ENCODE measurements at regions not wholly inside any gene's neighbourhood (a gene's known extent, or its start where the extent isn't known, plus 50 kb on each side); places are given as distances from the start of the nearest gene placed in this dataset.

DNA sequence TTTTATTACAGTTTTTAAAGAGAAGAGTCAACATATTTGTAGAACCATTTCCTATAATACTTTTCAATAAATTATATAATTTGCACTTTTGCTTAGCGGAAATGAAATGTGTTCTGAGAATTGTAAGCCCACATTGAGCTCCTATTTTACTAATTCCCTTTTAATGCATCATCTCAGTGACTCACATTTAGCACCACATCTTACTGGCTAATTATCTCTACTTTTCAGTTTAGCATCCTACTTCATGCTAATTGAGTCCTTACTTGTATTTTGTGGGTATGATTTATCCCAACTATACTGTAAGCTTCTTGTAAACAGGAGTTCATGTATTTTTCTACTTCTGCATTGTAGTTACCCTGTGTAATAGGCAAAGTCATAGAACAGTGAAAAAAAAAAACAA lies 67.5 kb downstream of the TMX1 start:
- no peak overlapping the region for H3K4me3 Mint-ChIP-seq
- no peaks in the 10 kb centered on the region for H3K36me3 Mint-ChIP-seq (ENCODE audit: low read depth)
- no peak overlapping the region for H3K27ac Mint-ChIP-seq
- no peaks in the 10 kb centered on the region for H3K27me3 Mint-ChIP-seq
- no peaks in the 10 kb centered on the region for H3K4me1 Mint-ChIP-seq
- ATAC-seq (replicated peaks) = peak; percentile 13
- H3K9me3 Mint-ChIP-seq = no peaks in the 10 kb centered on the region

DNA sequence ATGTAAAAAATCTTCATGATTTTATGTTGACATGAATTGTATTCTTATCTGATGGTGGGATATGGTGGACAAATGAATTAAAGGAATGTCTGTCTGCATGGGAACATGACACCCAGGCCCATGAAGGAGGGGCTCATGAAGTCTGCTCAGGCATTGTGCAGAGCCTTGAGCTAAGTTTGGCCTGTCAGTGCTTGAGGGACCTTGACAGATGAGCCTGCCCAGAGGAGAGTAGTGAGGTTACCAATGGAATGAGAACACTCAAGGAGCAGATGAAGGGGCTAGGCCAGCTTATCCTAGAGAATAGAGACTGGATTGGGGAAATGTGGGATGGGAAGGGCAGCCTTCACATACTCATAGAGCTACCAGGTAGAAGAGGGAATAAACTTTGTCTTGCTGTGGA lies 68.8 kb downstream of the TMX1 start:
- no peak for ATAC-seq (replicated peaks)
- H3K27me3 Mint-ChIP-seq = no peaks in the 10 kb centered on the region
- no peaks in the 10 kb centered on the region for H3K36me3 Mint-ChIP-seq (ENCODE audit: low read depth)
- no peak overlapping the region for H3K4me3 Mint-ChIP-seq
- no peak overlapping the region for H3K27ac Mint-ChIP-seq
- no peaks in the 10 kb centered on the region for H3K4me1 Mint-ChIP-seq
- H3K9me3 Mint-ChIP-seq = no peaks in the 10 kb centered on the region

GRCh38 chr14:51310505-51310944 lies 70.5 kb downstream of the TMX1 start:
- Mint-ChIP-seq H3K4me1 (no peaks in the 10 kb centered on the region), H3K27ac (no peak overlapping the region), H3K4me3 (no peak overlapping the region), H3K9me3 (no peaks in the 10 kb centered on the region), H3K27me3 (no peaks in the 10 kb centered on the region), H3K36me3 (ENCODE audit: low read depth) (no peaks in the 10 kb centered on the region)
- ATAC-seq (replicated peaks) = no peak

DNA sequence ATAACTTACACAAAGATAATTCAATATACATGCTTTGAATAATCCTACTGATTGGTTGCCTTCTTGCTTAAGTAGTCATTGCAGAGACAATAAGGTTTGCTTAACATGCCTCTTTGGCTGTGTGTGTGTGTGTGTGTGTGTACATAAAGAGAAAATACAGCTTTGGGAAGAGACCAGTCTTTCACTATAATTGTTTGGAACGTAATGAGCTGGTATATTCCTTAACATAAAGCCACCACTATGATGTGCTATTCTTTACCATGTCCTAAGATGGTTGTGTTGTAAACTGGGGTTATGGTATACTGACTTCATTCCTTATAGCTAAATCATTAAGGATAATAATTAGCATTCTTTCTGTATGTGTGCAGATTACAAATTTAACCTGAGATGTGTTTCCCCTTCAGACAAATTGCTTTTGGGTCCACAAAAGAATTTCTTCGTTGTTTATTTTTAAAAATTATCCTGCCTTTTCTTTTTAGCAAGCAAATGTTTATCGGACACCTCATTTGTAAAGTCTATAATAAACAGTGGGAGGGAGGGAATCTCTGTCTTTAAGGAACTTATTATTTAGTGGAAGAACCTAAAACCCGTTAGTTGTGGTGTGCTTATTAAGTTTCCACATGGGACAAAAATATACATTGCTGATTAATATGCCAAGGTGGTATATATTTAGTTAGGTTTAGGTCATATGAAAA lies 74.4 kb downstream of the TMX1 start:
- no peaks in the 10 kb centered on the region for H3K4me1 Mint-ChIP-seq
- H3K36me3 Mint-ChIP-seq (ENCODE audit: low read depth) = no peaks in the 10 kb centered on the region
- H3K27me3 Mint-ChIP-seq = no peaks in the 10 kb centered on the region
- H3K9me3 Mint-ChIP-seq = no peaks in the 10 kb centered on the region
- ATAC-seq (replicated peaks) = no peak
- no peak overlapping the region for H3K27ac Mint-ChIP-seq
- H3K4me3 Mint-ChIP-seq = no peak overlapping the region

- ATAC-seq (replicated peaks) = no peak
- no peaks in the 10 kb centered on the region for H3K36me3 Mint-ChIP-seq (ENCODE audit: low read depth)
- H3K9me3 Mint-ChIP-seq = no peaks in the 10 kb centered on the region
- H3K4me1 Mint-ChIP-seq = no peaks in the 10 kb centered on the region
- no peak overlapping the region for H3K4me3 Mint-ChIP-seq
- H3K27ac Mint-ChIP-seq = no peak overlapping the region
- peaks cover under 1% of the 10 kb centered on the region for H3K27me3 Mint-ChIP-seq
Measured at GRCh38 chr14:51317373-51317772, 77.3 kb downstream of the TMX1 start.

DNA sequence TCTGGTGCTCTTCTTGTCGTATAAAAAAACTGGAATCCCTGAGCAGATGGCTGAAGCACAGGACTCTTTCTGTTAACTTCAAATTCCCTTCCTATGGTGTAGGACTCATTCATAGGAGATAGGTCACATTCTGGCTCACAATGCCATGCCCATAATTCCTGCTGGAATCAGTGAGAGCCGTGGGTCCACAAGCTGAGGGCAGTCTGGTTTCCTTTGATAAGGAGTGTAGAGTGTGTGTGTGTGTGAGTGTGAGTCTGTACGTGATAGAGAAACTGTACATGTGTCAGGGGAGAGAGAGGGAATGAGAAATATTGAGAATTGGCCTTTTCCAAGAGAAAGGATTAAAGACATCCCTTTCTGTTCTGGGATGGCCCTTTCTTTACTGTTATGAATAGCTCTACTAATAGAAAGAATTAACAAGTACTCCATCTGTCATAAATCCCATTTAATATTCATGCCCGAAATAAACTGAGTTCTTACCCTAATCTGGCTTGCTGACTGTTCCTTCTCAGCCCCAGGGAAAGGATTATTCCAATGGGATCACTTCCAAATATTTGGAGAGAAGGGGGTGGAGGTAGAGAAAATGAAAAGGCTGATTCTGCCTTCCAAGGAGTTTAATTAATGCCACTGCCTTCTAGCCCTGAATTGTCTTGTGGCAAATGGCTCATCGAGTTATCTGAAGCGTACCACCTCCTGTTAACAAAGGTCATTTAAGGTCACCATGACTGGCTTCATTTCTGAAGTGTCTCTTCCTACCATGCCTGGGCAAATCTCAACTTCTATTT lies 79.0 kb downstream of the TMX1 start:
- Mint-ChIP-seq H3K27ac (no peak overlapping the region), H3K4me1 (no peaks in the 10 kb centered on the region), H3K27me3 (peaks cover 4% of the 10 kb centered on the region), H3K9me3 (no peaks in the 10 kb centered on the region), H3K36me3 (ENCODE audit: low read depth) (no peaks in the 10 kb centered on the region), H3K4me3 (no peak overlapping the region)
- no peak for ATAC-seq (replicated peaks)

GRCh38 chr14:51321036-51321435 lies 81.0 kb downstream of the TMX1 start:
- H3K9me3 Mint-ChIP-seq = no peaks in the 10 kb centered on the region
- H3K4me1 Mint-ChIP-seq = no peaks in the 10 kb centered on the region
- H3K4me3 Mint-ChIP-seq = no peak overlapping the region
- H3K36me3 Mint-ChIP-seq (ENCODE audit: low read depth) = no peaks in the 10 kb centered on the region
- H3K27me3 Mint-ChIP-seq = peaks cover 11% of the 10 kb centered on the region
- no peak overlapping the region for H3K27ac Mint-ChIP-seq
- ATAC-seq (replicated peaks) = no peak

DNA sequence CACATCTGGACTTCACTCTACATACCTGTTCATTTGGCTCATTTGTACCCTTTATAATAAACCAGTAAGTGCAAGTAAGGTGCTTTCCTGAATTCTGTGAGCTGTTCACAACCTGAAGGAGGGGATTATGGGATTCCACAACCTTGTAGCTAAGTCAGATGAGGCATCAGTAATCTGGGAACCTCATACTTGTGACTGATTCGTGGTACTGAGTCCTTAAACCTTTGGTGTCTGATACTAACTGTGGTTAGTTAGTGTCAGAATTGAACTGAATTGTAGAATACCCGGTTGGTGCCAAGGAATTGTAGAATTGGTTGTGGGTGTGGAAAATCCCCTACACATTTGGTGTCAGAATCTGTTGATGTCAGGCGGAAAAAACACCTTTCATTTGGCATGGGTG lies 83.4 kb downstream of the TMX1 start:
- Mint-ChIP-seq H3K27ac (no peak overlapping the region), H3K27me3 (peaks cover 29% of the 10 kb centered on the region), H3K4me3 (no peak overlapping the region), H3K4me1 (peaks cover 6% of the 10 kb centered on the region), H3K9me3 (no peaks in the 10 kb centered on the region), H3K36me3 (ENCODE audit: low read depth) (no peaks in the 10 kb centered on the region)
- ATAC-seq (replicated peaks) = peak; percentile 60

DNA sequence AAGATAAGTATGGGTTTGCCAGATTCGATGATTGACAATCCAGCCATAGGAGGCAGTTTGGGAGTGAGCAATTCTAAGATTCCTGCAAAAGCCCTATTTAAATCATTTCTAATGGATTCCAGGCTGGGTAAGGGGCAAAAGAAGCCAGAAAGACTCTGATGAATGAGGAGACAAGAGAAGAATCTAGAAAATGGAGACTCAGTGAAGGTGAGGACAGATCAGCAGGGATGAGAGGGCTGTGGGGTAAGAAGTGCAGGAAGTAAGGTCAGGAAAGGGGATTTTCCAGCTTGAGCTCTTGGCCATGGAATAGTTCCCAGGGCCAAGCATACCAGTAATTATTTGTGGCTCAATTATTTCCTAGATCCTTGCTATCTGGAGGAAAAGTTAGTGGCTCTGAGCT lies 87.3 kb downstream of the TMX1 start:
- H3K27ac Mint-ChIP-seq = no peak overlapping the region
- ATAC-seq (replicated peaks) = no peak
- H3K4me1 Mint-ChIP-seq = peaks cover 7% of the 10 kb centered on the region
- peaks cover 41% of the 10 kb centered on the region for H3K27me3 Mint-ChIP-seq
- H3K9me3 Mint-ChIP-seq = no peaks in the 10 kb centered on the region
- H3K4me3 Mint-ChIP-seq = no peak overlapping the region
- no peaks in the 10 kb centered on the region for H3K36me3 Mint-ChIP-seq (ENCODE audit: low read depth)

- Mint-ChIP-seq H3K36me3 (ENCODE audit: low read depth) (no peaks in the 10 kb centered on the region), H3K27me3 (peaks cover 45% of the 10 kb centered on the region), H3K4me1 (peaks cover 7% of the 10 kb centered on the region), H3K9me3 (no peaks in the 10 kb centered on the region), H3K27ac (no peak overlapping the region), H3K4me3 (peak overlapping the region; percentile 22)
- peak; percentile 78 for ATAC-seq (replicated peaks)
Measured at GRCh38 chr14:51328064-51328771, 88.2 kb downstream of the TMX1 start.

- Mint-ChIP-seq H3K4me3 (no peak overlapping the region), H3K27me3 (peaks cover 47% of the 10 kb centered on the region), H3K36me3 (ENCODE audit: low read depth) (no peaks in the 10 kb centered on the region), H3K27ac (no peak overlapping the region), H3K4me1 (peaks cover 7% of the 10 kb centered on the region), H3K9me3 (no peaks in the 10 kb centered on the region)
- ATAC-seq (replicated peaks) = no peak
Measured at GRCh38 chr14:51328772-51329353, 88.8 kb downstream of the TMX1 start.

DNA sequence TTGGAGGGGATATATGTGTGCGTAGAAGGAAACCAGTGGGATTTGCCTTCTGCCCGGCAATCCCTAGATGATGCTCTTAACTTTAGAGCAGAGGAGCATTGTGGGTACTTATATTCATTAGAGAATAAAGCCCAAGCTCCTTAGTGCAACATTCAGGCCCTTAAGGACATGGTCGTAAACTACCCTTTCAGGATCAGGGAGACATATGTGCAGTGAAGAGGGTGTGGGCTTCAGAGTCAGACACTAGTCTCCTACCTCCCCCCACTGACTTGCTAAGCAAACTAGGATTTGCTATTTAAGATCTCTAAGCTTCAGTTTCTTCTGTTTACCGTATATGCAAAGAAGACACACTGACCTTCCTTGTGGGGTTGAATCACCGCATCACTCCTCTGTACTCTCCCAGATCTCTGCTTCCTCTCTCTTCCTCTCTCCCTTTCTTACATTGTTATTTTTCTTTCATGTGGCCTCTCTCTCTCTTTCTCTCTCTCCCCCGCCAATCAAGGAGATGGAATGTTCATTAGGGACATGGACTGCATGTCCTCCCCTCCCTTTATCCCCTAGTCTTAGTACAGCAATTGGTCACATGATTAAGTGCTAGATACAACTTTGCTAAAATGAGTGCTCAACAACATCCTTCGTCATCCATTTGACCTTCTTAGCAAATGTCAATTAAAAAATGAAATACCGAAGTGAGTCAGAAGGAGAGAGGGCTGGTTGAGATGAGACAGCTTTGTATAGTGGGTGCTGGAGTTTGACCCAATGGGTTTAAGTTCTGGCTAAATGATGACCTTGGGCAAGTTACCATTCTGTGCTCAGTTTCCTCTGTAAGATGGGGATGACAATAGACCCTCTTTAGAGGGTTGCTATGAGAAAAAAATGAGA lies 91.7 kb downstream of the TMX1 start:
- Mint-ChIP-seq H3K27me3 (peaks cover 39% of the 10 kb centered on the region), H3K27ac (peak overlapping the region; percentile 4), H3K36me3 (ENCODE audit: low read depth) (no peaks in the 10 kb centered on the region), H3K4me3 (no peak overlapping the region), H3K4me1 (peaks cover 7% of the 10 kb centered on the region), H3K9me3 (no peaks in the 10 kb centered on the region)
- peak; percentile 46 for ATAC-seq (replicated peaks)

- H3K4me1 Mint-ChIP-seq = peaks cover 3% of the 10 kb centered on the region
- no peak for ATAC-seq (replicated peaks)
- no peak overlapping the region for H3K27ac Mint-ChIP-seq
- no peaks in the 10 kb centered on the region for H3K9me3 Mint-ChIP-seq
- no peaks in the 10 kb centered on the region for H3K36me3 Mint-ChIP-seq (ENCODE audit: low read depth)
- no peak overlapping the region for H3K4me3 Mint-ChIP-seq
- peaks cover 27% of the 10 kb centered on the region for H3K27me3 Mint-ChIP-seq
Measured at GRCh38 chr14:51333299-51333698, 93.3 kb downstream of the TMX1 start.
